IPS DF 6.9 (cell line): ENCODE measurements at regions not wholly inside any gene's neighbourhood (a gene's known extent, or its start where the extent isn't known, plus 50 kb on each side); places are given as distances from the start of the nearest gene placed in this dataset.
"Not testable (repeated sequence)": the region's sequence is repeated elsewhere in the genome, so short reads cannot be mapped to it uniquely, and the experiment has no call there.

ENCODE experiments used
- DNase-seq: peaks from one replicate; pipeline ENCODE4 v3.0.0-alpha.2; 2013; ENCODE audit warnings: low read depth, low spot score
- H3K27ac ChIP-seq: one replicate; pipeline ENCODE4 v1.5.1; 2013; ENCODE audit warnings: low read length, control low read depth
- H3K27me3 ChIP-seq: 2 replicates; pipeline ENCODE4 v1.6.1; 2013; ENCODE audit warnings: mild to moderate bottlenecking, low read length; ENCODE audit not compliant: control insufficient read depth, insufficient read depth
- H3K36me3 ChIP-seq: 2 replicates; pipeline ENCODE4 v1.6.1; 2013; ENCODE audit warnings: low read length; ENCODE audit not compliant: control insufficient read depth, insufficient read depth
- H3K4me1 ChIP-seq: 2 replicates; pipeline ENCODE4 v1.6.1; 2013; ENCODE audit warnings: low read length; ENCODE audit not compliant: control insufficient read depth, insufficient read depth
- H3K4me3 ChIP-seq: 2 replicates; pipeline ENCODE4 v1.5.1; 2013; ENCODE audit warnings: mild to moderate bottlenecking, low read length
- H3K9me3 ChIP-seq: 2 replicates; pipeline ENCODE4 v1.6.1; 2013; ENCODE audit warnings: low read length, inconsistent platforms; ENCODE audit not compliant: control insufficient read depth, insufficient read depth
- WGBS: extraction: QIAGEN DNeasy Blood & Tissue Kit; methylation state at CpG from one replicate; pipeline ENCODE4 v1.1.7; 2013; ENCODE audit warnings: mixed read lengths, missing lambda C conversion rate; ENCODE audit not compliant: insufficient read length, insufficient coverage; 5-methylcytosine and 5-hydroxymethylcytosine counted together

GRCh38 chr18:49720944-49721343 is 92.4 kb downstream of the ACAA2 start:
- not testable (repeated sequence) for DNase-seq

GRCh38 chr18:49717617-49718016 is 95.7 kb downstream of the ACAA2 start:
- Histone ChIP-seq H3K4me1 (no peaks in the 10 kb centered on the region), H3K36me3 (no peaks in the 10 kb centered on the region), H3K9me3 (no peaks in the 10 kb centered on the region), H3K4me3 (no peak overlapping the region), H3K27me3 (no peaks in the 10 kb centered on the region), H3K27ac (no peak overlapping the region)
- DNase-seq: no peak
- WGBS: no CpG with 5 or more reads among the region's 3 CpGs

More at GRCh38 chr18:49720944-49721343, 92.4 kb downstream of the ACAA2 start:
- not testable (repeated sequence) for H3K4me3 ChIP-seq, H3K27me3 ChIP-seq, H3K36me3 ChIP-seq, H3K9me3 ChIP-seq, H3K4me1 ChIP-seq, H3K27ac ChIP-seq
- WGBS: no CpG with 5 or more reads among the region's 3 CpGs

- no CpG with 5 or more reads among the region's 6 CpGs for WGBS
- no peaks in the 10 kb centered on the region for H3K4me1 ChIP-seq
- H3K9me3 ChIP-seq: no peaks in the 10 kb centered on the region
- H3K27me3 ChIP-seq: no peaks in the 10 kb centered on the region
- no peak overlapping the region for H3K4me3 ChIP-seq
- H3K27ac ChIP-seq: no peak overlapping the region
- DNase-seq: no peak
- H3K36me3 ChIP-seq: no peaks in the 10 kb centered on the region
These were observed 97.3 kb downstream of the ACAA2 start for GRCh38 chr18:49716035-49716434.

GRCh38 chr18:49709347-49709690 is 104.0 kb downstream of the ACAA2 start:
- Histone ChIP-seq H3K4me3 (no peak overlapping the region), H3K4me1 (no peaks in the 10 kb centered on the region), H3K27ac (no peak overlapping the region), H3K27me3 (no peaks in the 10 kb centered on the region), H3K36me3 (no peaks in the 10 kb centered on the region), H3K9me3 (no peaks in the 10 kb centered on the region)
- no CpG with 5 or more reads among the region's 2 CpGs for WGBS
- DNase-seq: no peak

GRCh38 chr18:49708662-49709346 is 104.5 kb downstream of the ACAA2 start:
- Histone ChIP-seq H3K9me3 (no peaks in the 10 kb centered on the region), H3K4me1 (no peaks in the 10 kb centered on the region), H3K36me3 (no peaks in the 10 kb centered on the region), H3K27ac (no peak overlapping the region), H3K4me3 (no peak overlapping the region), H3K27me3 (no peaks in the 10 kb centered on the region)
- WGBS: no CpG with 5 or more reads among the region's 6 CpGs
- DNase-seq: no peak

GRCh38 chr18:49707599-49707998 is 105.7 kb downstream of the ACAA2 start:
- H3K36me3 ChIP-seq: no peaks in the 10 kb centered on the region
- no peak for DNase-seq
- no CpG with 5 or more reads among the region's 3 CpGs for WGBS

GRCh38 chr18:49704334-49704733 is 109.0 kb downstream of the ACAA2 start:
- Histone ChIP-seq H3K4me1 (no peaks in the 10 kb centered on the region), H3K9me3 (no peaks in the 10 kb centered on the region), H3K27me3 (no peaks in the 10 kb centered on the region), H3K27ac (no peak overlapping the region), H3K4me3 (no peak overlapping the region), H3K36me3 (no peaks in the 10 kb centered on the region)
- no peak for DNase-seq
- no CpG with 5 or more reads among the region's 6 CpGs for WGBS

More at GRCh38 chr18:49707599-49707998, 105.7 kb downstream of the ACAA2 start:
- no peak overlapping the region for H3K4me3 ChIP-seq
- H3K4me1 ChIP-seq: no peaks in the 10 kb centered on the region
- H3K9me3 ChIP-seq: no peaks in the 10 kb centered on the region
- no peak overlapping the region for H3K27ac ChIP-seq
- H3K27me3 ChIP-seq: no peaks in the 10 kb centered on the region

- no peaks in the 10 kb centered on the region for H3K27me3 ChIP-seq
- no peaks in the 10 kb centered on the region for H3K36me3 ChIP-seq
- H3K27ac ChIP-seq: no peak overlapping the region
- H3K4me3 ChIP-seq: no peak overlapping the region
- no peaks in the 10 kb centered on the region for H3K9me3 ChIP-seq
- DNase-seq: no peak
- H3K4me1 ChIP-seq: peaks cover 5% of the 10 kb centered on the region; the same call in 1 of the 2 replicates
- no CpG with 5 or more reads among the region's 5 CpGs for WGBS
These were observed 112.1 kb downstream of the ACAA2 start for GRCh38 chr18:49701190-49701589.

- WGBS: no CpG with 5 or more reads among the region's 6 CpGs
These were observed 114.0 kb downstream of the ACAA2 start for GRCh38 chr18:49699303-49699702.

GRCh38 chr18:49698525-49699025 is 114.8 kb downstream of the ACAA2 start:
- no peak for DNase-seq
- H3K27me3 ChIP-seq: no peaks in the 10 kb centered on the region
- H3K4me1 ChIP-seq: peaks cover 5% of the 10 kb centered on the region; the same call in 1 of the 2 replicates
- H3K36me3 ChIP-seq: no peaks in the 10 kb centered on the region
- H3K4me3 ChIP-seq: no peak overlapping the region
- no peaks in the 10 kb centered on the region for H3K9me3 ChIP-seq
- no peak overlapping the region for H3K27ac ChIP-seq
- no CpG with 5 or more reads among the region's 4 CpGs for WGBS

More at GRCh38 chr18:49699303-49699702, 114.0 kb downstream of the ACAA2 start:
- Histone ChIP-seq H3K9me3 (no peaks in the 10 kb centered on the region), H3K4me1 (peaks cover 5% of the 10 kb centered on the region; the same call in 1 of the 2 replicates), H3K4me3 (no peak overlapping the region), H3K36me3 (no peaks in the 10 kb centered on the region), H3K27me3 (no peaks in the 10 kb centered on the region), H3K27ac (no peak overlapping the region)
- DNase-seq: no peak
